Fibroblast of skin of scalp (primary cell): ENCODE measurements at regions not wholly inside any gene's neighbourhood (a gene's known extent, or its start where the extent isn't known, plus 50 kb on each side); places are given as distances from the start of the nearest gene placed in this dataset.
A peak's percentile ranks its signal among the peaks of the same experiment; 100 is the strongest.

Source experiments
- DNase-seq: peaks from one replicate; pipeline ENCODE4 v3.0.0-alpha.2; 2013

- DNase-seq: no peak
Measured at GRCh38 chr10:42933448-42934340, 143.2 kb upstream of the RET start.

- no peak for DNase-seq
Measured at GRCh38 chr10:42934351-42934811, 142.5 kb upstream of the RET start.

GRCh38 chr10:42934842-42935241, 142.0 kb upstream of the RET start:
- no peak for DNase-seq

- no peak for DNase-seq
Measured at GRCh38 chr10:42935466-42935865, 141.4 kb upstream of the RET start.

GRCh38 chr10:42936580-42936979, 140.3 kb upstream of the RET start:
- DNase-seq: no peak

GRCh38 chr10:42937048-42937447, 139.8 kb upstream of the RET start:
- no peak for DNase-seq

GRCh38 chr10:42937649-42938180, 139.2 kb upstream of the RET start:
- DNase-seq: no peak

GRCh38 chr10:42938351-42938750, 138.5 kb upstream of the RET start:
- DNase-seq: no peak

- DNase-seq: no peak
Measured at GRCh38 chr10:42939237-42939636, 137.6 kb upstream of the RET start.

- no peak for DNase-seq
Measured at GRCh38 chr10:42939685-42940366, 137.0 kb upstream of the RET start.

GRCh38 chr10:42940487-42941294, 136.2 kb upstream of the RET start:
- DNase-seq: no peak

- no peak for DNase-seq
Measured at GRCh38 chr10:42941295-42941644, 135.6 kb upstream of the RET start.

GRCh38 chr10:42941790-42942189, 135.1 kb upstream of the RET start:
- no peak for DNase-seq

- no peak for DNase-seq
Measured at GRCh38 chr10:42942279-42942950, 134.5 kb upstream of the RET start.

GRCh38 chr10:42943025-42943818, 133.6 kb upstream of the RET start:
- DNase-seq: no peak

- DNase-seq: no peak
Measured at GRCh38 chr10:42948040-42948439, 128.8 kb upstream of the RET start.

- no peak for DNase-seq
Measured at GRCh38 chr10:42949287-42949686, 127.6 kb upstream of the RET start.

- no peak for DNase-seq
Measured at GRCh38 chr10:42950606-42951485, 126.0 kb upstream of the RET start.

- DNase-seq: no peak
Measured at GRCh38 chr10:42951486-42952251, 125.2 kb upstream of the RET start.

- DNase-seq: peak; percentile 10
Measured at GRCh38 chr10:42952349-42952748, 124.5 kb upstream of the RET start.
